Glomerular endothelial cell (primary cell): ENCODE measurements at regions not wholly inside any gene's neighbourhood (a gene's known extent, or its start where the extent isn't known, plus 50 kb on each side); places are given as distances from the start of the nearest gene placed in this dataset.

Source experiments
- DNase-seq: peaks from one replicate; pipeline ENCODE4 v3.0.0-alpha.2; 2011; ENCODE audit warnings: low read depth, low spot score; ENCODE audit errors: extremely low read depth

DNA sequence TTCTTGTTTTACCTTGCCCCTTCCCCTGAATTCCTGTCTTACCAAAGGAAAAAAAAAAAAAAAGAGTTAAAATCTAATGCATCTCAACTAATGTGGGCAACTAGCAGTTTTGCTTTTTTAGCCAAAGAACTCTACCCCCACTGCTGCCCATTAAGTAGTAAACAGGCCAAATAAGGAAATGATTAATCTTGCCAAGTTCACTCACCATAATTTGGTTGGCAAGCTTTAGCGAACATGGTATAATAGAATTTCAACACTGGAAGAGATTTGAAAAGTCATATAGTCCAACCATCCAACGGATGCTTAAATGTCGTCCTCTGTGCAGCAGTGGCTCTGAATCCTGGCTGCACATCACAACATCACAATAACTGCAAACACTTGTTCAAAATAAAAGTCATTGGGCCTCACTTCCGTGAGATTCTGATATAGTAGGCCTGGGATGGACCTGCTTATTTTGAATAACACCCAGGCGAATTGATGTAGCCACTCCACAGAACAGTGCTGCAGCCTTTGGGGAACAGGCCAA lies 142.0 kb upstream of the UBE2E1 start:
- no peak for DNase-seq

DNA sequence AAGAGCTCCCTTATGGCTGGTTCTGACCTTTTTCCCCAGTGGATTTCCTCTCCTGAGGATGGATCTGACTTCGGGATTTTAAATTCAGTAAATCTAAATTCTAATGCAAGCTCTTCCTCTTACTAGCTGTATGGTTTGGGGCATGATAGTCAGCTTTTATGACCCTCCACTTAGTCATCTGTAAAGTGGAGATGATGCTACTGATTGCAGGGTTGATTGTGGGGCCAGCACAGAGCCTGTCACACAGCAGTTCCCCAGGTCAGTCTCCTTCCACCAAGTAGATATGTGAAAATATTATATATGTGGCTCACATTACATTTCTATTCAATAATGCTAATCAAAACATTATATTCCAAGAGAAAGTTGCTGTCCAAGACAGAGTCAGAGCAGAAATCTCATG lies 141.3 kb upstream of the UBE2E1 start:
- DNase-seq, result no peak

DNA sequence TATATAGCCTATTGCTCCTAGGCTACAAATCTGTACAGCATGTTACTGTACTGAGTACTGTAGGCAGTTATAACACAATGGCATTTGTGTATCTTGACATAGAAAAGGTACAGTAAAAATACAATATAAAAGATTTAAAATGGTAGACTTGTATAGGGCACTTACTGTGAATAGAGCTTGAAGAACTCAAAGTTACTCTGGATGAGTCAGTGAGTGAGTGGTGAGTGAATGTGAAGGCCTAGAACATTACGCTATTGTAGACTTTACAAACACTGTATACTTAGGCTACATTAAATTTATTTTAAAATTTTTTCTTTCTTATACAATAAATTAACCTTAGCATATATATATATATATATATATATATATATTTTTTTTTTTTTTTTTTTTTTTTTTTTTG lies 140.0 kb upstream of the UBE2E1 start:
- no peak for DNase-seq

DNA sequence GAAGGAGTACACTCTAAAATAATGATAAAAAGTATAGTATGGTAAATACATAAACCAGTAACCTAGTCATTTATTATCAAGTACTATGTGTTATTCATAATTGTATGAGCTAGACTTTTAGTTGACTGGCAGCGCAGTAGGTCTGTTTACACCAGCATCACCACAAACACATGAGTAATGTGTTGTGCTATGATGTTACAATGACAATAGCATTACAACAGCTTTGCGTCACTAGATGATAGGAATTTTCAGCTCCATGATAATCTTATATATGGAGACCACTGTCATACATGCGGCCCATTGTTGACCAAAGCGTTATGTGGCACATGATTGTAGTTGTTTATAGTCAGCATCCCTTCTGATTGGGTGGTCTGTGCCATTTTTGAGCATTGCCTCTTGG lies 138.9 kb upstream of the UBE2E1 start:
- no peak for DNase-seq

GRCh38 chr3:23667536-23668429 lies 138.0 kb upstream of the UBE2E1 start:
- no peak for DNase-seq

DNA sequence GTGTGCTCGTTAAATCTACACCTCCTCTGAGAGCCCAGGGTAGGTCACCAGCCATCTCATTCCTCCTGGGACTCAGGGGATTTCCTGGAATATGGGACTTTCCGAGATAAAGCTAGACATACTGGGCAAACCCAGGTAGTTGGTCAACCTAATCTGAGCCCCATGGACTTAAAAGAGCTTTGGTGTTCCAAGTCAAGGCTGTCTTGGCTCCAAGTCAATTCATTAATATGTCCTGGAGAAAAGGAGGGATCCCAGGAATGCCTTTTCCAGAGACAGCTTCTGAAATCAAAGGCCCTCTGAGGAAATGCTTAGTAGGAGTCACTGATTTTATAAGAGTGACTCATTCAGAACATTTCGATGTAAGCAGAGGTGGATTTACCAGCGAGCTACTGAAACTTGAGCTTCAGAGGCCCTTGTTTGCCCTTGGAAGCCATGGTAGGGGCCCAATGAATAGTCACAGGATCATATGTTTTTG lies 137.3 kb upstream of the UBE2E1 start:
- no peak for DNase-seq

DNA sequence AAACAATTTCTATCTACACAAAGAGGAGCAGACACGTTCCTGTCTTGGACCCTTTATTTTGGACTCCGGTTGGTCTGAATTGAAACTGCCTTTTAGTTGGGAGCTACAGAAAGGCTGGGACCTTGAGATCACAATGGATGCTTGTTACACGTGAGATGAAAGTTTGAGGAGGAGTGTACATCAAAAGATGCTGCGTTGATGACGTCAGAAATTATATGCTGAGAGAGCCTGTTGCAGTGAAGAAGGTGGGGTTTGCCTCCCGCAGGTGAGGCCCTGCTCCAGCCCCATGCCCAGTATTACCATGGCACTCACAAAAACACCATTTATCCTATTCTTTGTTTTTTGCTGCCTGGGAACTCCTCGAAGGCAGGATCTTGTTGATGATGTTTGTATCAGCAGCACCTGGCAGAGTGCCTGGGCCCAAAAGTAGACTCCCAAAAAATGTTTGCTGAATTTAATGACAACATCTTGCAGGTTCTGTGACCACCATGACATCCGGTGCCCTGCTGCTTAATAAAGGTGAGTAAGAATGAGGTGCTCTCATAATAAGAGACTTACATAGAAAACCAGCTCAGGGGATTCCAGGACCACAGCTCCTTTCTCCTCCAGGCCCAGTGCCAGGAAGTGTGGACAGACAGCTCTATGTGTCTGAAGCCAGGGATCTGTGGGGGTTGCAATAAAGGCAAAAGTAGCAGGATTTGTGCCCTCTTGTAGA lies 136.1 kb upstream of the UBE2E1 start:
- no peak for DNase-seq

DNA sequence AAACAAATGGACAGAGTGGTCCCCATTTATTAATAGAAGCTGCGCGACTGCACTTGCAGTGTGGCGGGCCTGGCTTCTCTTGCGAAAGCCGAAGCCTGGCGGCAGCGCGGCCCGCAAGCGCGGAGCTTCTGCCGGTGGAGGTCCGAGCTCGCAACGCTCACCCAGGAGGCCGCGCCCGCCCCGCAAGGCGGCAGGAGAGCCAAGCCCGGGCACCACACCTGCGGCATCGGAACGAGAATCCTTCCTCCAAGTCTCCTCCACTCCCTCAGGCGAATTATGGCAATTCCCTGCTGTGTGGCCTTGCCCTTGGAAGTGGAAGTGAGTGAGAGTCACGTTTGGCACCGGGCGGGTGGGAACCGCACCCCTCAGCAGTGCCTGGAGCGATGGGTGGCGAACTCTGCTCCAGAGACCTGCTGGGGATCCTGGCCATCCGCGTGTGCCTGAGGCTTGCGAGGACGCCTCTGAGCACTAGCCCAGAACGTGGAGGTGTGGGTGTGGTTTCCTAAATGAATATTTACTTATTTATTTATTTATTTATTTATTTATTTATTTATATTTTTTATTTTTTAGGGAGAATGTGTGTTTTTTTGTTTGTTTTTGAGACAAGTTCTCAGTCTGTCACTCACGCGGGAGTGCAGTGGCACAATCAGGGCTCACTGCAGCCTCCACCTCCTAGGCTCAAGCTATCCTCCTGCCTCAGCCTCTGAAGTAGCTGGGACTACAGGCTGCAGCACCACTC lies 133.7 kb upstream of the UBE2E1 start:
- no peak for DNase-seq

DNA sequence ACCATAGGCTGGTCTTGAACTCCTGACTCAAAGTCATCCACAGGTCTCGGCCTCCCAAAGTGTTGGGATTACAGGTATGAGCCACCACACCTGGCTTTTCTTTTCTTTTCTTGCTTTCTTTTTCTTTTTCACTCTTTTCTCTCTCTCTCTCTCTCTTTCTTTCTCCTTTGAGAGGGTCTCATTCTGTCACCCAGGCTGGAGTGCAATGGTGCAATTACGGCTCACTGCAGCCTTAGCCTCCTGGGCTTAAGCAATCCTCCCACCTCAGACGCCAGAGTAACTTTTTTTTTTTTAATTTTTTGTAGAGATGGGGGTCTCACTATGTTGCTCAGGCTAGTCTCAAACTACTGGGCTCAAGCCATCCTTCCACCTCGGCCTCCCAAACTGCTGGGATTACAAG lies 133.1 kb upstream of the UBE2E1 start:
- no peak for DNase-seq

DNA sequence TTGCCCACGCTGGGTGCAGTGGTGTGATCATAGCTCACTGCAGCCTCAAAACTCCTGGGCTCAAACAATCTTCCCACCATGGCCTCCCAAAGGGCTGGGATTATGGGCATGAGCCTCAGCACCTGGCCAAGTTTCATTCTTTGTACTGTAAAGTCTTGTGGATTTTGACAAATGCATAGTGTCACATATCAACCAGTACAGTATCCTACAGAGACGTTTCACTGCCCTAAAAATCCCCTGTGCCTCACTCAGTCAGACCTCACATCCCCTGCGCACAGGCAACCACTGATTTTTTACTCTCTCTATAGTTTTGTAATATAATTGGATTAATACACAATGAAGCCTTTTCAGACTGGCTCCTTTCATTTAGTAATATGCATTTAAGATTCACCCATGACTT lies 130.7 kb upstream of the UBE2E1 start:
- DNase-seq, result no peak

DNA sequence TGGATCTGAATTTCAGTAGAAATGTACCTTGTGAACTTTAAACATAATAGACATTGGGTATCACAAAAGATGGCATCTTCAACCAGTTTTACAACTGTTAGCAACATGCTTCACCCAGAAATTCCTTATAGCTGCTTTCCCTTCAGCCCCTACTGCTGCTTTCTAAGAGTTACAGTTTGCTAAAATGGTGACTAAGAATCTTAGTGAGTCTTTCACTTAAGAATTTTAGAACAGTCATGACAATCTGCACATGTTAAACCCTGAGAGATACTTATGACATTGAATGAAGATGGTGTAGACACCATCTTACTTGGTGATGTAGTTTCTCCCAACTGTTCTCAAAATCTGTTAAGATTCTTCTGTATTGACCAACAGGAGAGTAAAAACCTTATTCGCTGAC lies 129.7 kb upstream of the UBE2E1 start:
- no peak for DNase-seq

GRCh38 chr3:23682646-23683045 lies 123.1 kb upstream of the UBE2E1 start:
- no peak for DNase-seq

DNA sequence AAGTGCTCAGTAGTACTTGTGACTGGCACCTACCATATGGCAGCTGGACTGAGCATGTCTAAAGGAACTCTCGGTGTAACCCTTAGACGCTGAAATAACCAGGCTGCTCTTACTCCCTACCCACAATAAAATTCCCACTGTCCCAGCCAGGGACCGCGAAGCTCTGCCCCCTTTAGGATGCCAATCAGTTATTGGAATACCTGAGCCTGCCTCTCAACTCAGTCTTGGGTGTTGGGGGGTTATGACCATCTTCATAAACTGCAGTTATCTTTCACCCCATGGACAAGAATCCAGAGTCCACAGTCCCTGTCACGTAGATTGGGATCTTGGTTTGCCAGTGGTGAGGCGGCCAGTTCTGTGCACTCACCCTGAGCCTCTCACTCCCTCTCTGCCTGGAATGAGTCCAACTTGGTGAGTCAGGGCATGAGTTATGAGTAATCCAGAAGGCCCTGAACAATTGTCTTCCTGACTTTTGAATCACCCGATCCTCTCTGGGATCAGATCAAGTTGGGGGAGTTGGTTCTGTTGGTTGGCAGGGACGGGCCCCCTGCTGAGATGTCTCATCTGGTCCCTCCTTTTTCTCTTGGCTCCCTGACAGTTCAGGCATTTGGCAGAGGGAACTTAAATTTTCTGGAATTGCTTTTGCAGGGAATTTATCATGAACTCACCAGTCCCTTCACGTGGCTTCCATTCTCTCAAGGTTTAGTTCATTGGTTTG lies 120.1 kb upstream of the UBE2E1 start:
- peak; percentile 90 for DNase-seq

DNA sequence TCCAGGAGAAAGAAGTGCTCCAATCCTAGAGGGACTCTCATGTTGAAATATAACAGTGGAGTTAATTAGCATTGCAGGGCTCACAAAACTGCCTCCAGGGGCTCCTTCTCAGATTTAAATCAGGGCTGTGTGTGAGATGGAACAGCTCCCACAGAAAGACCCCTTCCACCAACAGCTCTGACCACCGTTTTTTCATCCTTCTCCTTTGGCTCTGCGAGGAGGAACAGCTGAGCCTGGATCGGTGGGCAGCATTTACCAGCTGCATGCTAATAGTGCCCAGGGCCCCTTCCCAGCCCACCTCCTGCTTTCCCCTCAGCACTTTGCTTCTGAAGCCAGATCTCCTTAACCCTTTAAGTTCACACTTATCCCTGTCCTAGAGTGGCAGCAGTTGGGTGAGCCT lies 119.2 kb upstream of the UBE2E1 start:
- DNase-seq, result no peak

DNA sequence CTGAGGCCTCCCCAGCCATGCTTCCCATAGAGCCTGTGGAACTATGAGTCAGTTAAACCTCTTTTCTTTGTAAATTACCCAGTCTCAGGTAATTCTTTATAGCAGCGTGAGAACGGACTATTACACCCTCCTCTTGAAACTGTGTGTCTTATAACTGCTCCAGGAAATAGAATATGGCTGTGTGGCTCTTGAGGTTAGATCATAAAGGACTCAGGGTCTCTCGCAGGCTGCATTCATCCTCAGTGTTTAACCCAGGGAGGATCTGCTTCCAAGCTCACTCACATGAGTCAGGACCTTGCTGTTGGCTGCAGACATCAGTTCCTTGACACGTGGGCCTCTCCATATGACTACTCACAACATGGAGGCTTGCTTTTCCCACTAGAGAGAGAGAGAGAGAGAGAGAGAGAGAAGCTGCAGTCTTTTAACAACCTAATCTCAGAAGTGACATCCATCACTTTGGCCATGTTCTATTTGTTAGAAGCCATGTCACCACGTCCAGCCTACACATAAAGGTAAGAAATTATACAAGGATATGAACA lies 114.3 kb upstream of the UBE2E1 start:
- no peak for DNase-seq

- no peak for DNase-seq
These were observed 108.9 kb upstream of the UBE2E1 start for GRCh38 chr3:23696842-23697241.

- DNase-seq, result no peak
These were observed 108.3 kb upstream of the UBE2E1 start for GRCh38 chr3:23697416-23697815.

DNA sequence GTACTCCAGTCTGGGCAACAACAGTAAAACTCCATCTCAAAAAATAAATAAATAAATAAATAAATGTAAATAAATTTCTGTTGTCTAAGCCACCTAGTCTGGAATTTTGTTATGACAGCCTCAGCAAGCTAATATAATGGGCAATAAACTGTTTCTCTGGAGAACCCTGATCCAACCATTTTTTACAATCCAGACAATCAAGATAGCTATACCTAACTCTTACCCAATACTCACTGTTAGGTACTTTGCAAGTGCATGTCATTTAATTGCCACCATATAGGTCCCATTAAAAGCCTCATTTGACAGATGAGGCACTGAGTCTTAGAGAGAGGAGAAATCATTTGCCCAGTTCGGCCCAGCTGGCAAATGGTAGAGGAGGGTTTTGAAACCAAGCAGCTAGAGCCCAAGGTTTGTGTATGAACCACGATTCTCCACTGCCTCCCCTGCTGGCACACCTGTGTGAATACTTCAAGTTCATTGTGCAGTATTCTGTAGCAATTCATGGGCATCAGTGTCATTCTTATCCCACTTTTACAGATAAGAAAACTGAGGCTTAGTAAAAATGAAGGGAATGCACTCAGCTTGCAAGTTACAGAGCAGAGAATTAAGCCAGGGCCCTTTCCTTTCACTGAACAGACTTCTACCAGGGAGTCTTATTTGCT lies 107.0 kb upstream of the UBE2E1 start:
- no peak for DNase-seq

DNA sequence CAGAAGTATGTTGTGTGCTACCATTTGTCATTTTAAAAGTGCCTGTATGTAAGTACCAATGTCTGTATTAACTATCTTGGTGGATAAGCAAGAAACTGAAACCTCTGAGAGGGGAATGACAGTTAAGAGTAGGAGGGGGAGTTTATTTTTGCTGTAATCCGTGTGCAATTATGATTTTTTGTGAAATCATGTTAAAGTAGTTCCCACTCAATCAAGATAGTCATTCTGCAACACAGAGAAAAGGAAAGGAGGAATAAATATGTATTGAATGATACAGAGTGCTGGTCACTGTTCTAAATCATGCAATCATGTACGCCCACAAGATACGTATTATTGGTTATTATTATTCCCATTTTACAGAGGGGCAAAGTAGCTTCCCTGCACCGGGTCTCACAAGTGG lies 105.1 kb upstream of the UBE2E1 start:
- DNase-seq, result no peak
